ENCODE measurements at regions not wholly inside any gene's neighbourhood (a gene's known extent, or its start where the extent isn't known, plus 50 kb on each side); places are given as distances from the start of the nearest gene placed in this dataset.

GRCh38 chr11:116376547-116376946 lies 396.2 kb downstream of the BUD13 start:
- WGBS, 2 donors, result 20 to 56% methylated on average over 1 of the region's 1 CpG
- no peaks in the 10 kb centered on the region for H3K9me3 ChIP-seq
- H3K27me3 ChIP-seq, result no peaks in the 10 kb centered on the region
- no peak for TF ChIP-seq EP300 (IDR thresholded peaks at IDR 0.05)
- DNase-seq (no peak), ATAC-seq (ENCODE audit: low FRiP score in 2 of 2) (no peak)
- no peak overlapping the region for H3K4me3 ChIP-seq
- H3K4me1 ChIP-seq, result no peaks in the 10 kb centered on the region
- H3K27ac ChIP-seq, result no peak overlapping the region
- H3K36me3 ChIP-seq, result no peaks in the 10 kb centered on the region

GRCh38 chr11:116376054-116376453 lies 396.7 kb downstream of the BUD13 start:
- no peaks in the 10 kb centered on the region for H3K9me3 ChIP-seq
- no peak for TF ChIP-seq POLR2A (IDR thresholded peaks at IDR 0.05)
- TF ChIP-seq CTCF (IDR thresholded peaks at IDR 0.05), result no peak
- no peak for TF ChIP-seq EP300 (IDR thresholded peaks at IDR 0.05)
- TF ChIP-seq POLR2AphosphoS5 (IDR thresholded peaks at IDR 0.05), result no peak
- ATAC-seq (ENCODE audit: low FRiP score in 2 of 2) (no peak), DNase-seq (no peak)
- H3K4me1 ChIP-seq, result no peaks in the 10 kb centered on the region
- H3K4me3 ChIP-seq, result no peak overlapping the region
- no peaks in the 10 kb centered on the region for H3K36me3 ChIP-seq
- no peak overlapping the region for H3K27ac ChIP-seq
- H3K27me3 ChIP-seq, result no peaks in the 10 kb centered on the region
- 92 to 100% methylated on average over 1 of the region's 1 CpG for WGBS, 2 donors

GRCh38 chr11:116375221-116375620 lies 397.6 kb downstream of the BUD13 start:
- WGBS, 2 donors, result 93 to 95% methylated on average over 1 of the region's 1 CpG
- no peaks in the 10 kb centered on the region for H3K36me3 ChIP-seq
- no peak overlapping the region for H3K4me3 ChIP-seq
- no peak for ATAC-seq (ENCODE audit: low FRiP score in 2 of 2)
- no peak for DNase-seq
- TF ChIP-seq EP300 (IDR thresholded peaks at IDR 0.05) (no peak), POLR2AphosphoS5 (IDR thresholded peaks at IDR 0.05) (no peak), CTCF (IDR thresholded peaks at IDR 0.05) (no peak), POLR2A (IDR thresholded peaks at IDR 0.05) (no peak)
- H3K4me1 ChIP-seq, result no peaks in the 10 kb centered on the region
- H3K9me3 ChIP-seq, result no peaks in the 10 kb centered on the region
- no peak overlapping the region for H3K27ac ChIP-seq
- H3K27me3 ChIP-seq, result no peaks in the 10 kb centered on the region

- Histone ChIP-seq H3K4me3 (no peak overlapping the region), H3K27me3 (no peaks in the 10 kb centered on the region), H3K9me3 (no peaks in the 10 kb centered on the region), H3K36me3 (no peaks in the 10 kb centered on the region), H3K4me1 (no peaks in the 10 kb centered on the region), H3K27ac (no peak overlapping the region)
- ATAC-seq (ENCODE audit: low FRiP score in 2 of 2) (no peak), DNase-seq (no peak)
- 87 to 94% methylated on average over 1 of the region's 1 CpG for WGBS, 2 donors
- TF ChIP-seq CTCF (IDR thresholded peaks at IDR 0.05) (no peak), POLR2A (IDR thresholded peaks at IDR 0.05) (no peak), POLR2AphosphoS5 (IDR thresholded peaks at IDR 0.05) (no peak), EP300 (IDR thresholded peaks at IDR 0.05) (no peak)
These were observed 398.7 kb downstream of the BUD13 start for GRCh38 chr11:116374085-116374484.

- Histone ChIP-seq H3K27me3 (no peaks in the 10 kb centered on the region), H3K9me3 (no peaks in the 10 kb centered on the region), H3K27ac (no peak overlapping the region), H3K4me3 (no peak overlapping the region), H3K4me1 (no peaks in the 10 kb centered on the region), H3K36me3 (no peaks in the 10 kb centered on the region)
- ATAC-seq (ENCODE audit: low FRiP score in 2 of 2) (no peak), DNase-seq (no peak)
- WGBS, 2 donors, result 81 to 87% methylated on average over 9 to 10 of the region's 10 CpGs
- TF ChIP-seq CTCF (IDR thresholded peaks at IDR 0.05), result no peak
- TF ChIP-seq EP300 (IDR thresholded peaks at IDR 0.05), result no peak
- TF ChIP-seq POLR2AphosphoS5 (IDR thresholded peaks at IDR 0.05), result no peak
- TF ChIP-seq POLR2A (IDR thresholded peaks at IDR 0.05), result no peak
These were observed 399.5 kb downstream of the BUD13 start for GRCh38 chr11:116373104-116373944.
